Trophoblast cell (in vitro differentiated cells and primary cell): ENCODE measurements at regions not wholly inside any gene's neighbourhood (a gene's known extent, or its start where the extent isn't known, plus 50 kb on each side); places are given as distances from the start of the nearest gene placed in this dataset.
"Not testable (repeated sequence)": the region's sequence is repeated elsewhere in the genome, so short reads cannot be mapped to it uniquely, and the experiment has no call there.

ENCODE experiments used
- DNase-seq, 2 donors: peaks; one replicate each; pipeline ENCODE4 v3.0.0-alpha.2; 2016
- H2AFZ ChIP-seq: 2 replicates; pipeline ENCODE4 v1.6.1; 2013; ENCODE audit warnings: low read length, moderate library complexity, mild to moderate bottlenecking; ENCODE audit not compliant: insufficient read depth, poor library complexity
- H2AK5ac ChIP-seq: 2 replicates; pipeline ENCODE4 v1.6.1; 2013; ENCODE audit warnings: mild to moderate bottlenecking, low read length
- H2BK120ac ChIP-seq: 2 replicates; pipeline ENCODE4 v1.6.1; 2013; ENCODE audit warnings: low read length, mild to moderate bottlenecking, moderate library complexity; ENCODE audit not compliant: insufficient read depth, poor library complexity
- H2BK12ac ChIP-seq: 2 replicates; pipeline ENCODE4 v1.6.1; 2013; ENCODE audit warnings: mild to moderate bottlenecking, low read length, moderate library complexity
- H2BK5ac ChIP-seq: 2 replicates; pipeline ENCODE4 v1.6.1; 2013; ENCODE audit warnings: low read length, low read depth, moderate library complexity, mild to moderate bottlenecking; ENCODE audit not compliant: poor library complexity
- H3K14ac ChIP-seq: 2 replicates; pipeline ENCODE4 v1.6.1; 2013; ENCODE audit warnings: mild to moderate bottlenecking, low read length
- H3K18ac ChIP-seq: 2 replicates; pipeline ENCODE4 v1.6.1; 2013; ENCODE audit warnings: mild to moderate bottlenecking, low read length
- H3K23ac ChIP-seq: 2 replicates; pipeline ENCODE4 v1.6.1; 2013; ENCODE audit warnings: low read length
- H3K27ac ChIP-seq: 2 replicates; pipeline ENCODE4 v1.5.1; 2013; ENCODE audit warnings: low read depth, mild to moderate bottlenecking, inconsistent platforms, low read length, moderate library complexity
- H3K27me3 ChIP-seq: 2 replicates; pipeline ENCODE4 v1.6.1; 2013; ENCODE audit warnings: inconsistent platforms, mild to moderate bottlenecking, low read length, moderate library complexity; ENCODE audit not compliant: insufficient read depth
- H3K36me3 ChIP-seq, 2 experiments: 1 replicate in 1 of 2; 2 replicates in 1 of 2; pipeline ENCODE4 v1.6.1; 2013; ENCODE audit warnings: low read length in 2 of 2, mild to moderate bottlenecking in 2 of 2, moderate library complexity in 1 of 2; ENCODE audit not compliant: insufficient read depth in 2 of 2, control insufficient read depth in 1 of 2
- H3K4ac ChIP-seq: 2 replicates; pipeline ENCODE4 v1.6.1; 2013; ENCODE audit warnings: low read depth, mild to moderate bottlenecking, low read length, moderate library complexity
- H3K4me1 ChIP-seq, 2 experiments: 1 replicate in 1 of 2; 2 replicates in 1 of 2; pipeline ENCODE4 v1.6.1; 2013; ENCODE audit warnings: low read length in 2 of 2, mild to moderate bottlenecking in 2 of 2, moderate library complexity in 1 of 2; ENCODE audit not compliant: insufficient read depth in 2 of 2, control insufficient read depth in 1 of 2
- H3K4me2 ChIP-seq: 2 replicates; pipeline ENCODE4 v1.6.1; 2013; ENCODE audit warnings: inconsistent platforms, mild to moderate bottlenecking, low read length, moderate library complexity
- H3K4me3 ChIP-seq: 2 replicates; pipeline ENCODE4 v1.5.1; 2013; ENCODE audit warnings: mild to moderate bottlenecking, low read depth, low read length, inconsistent platforms
- H3K79me1 ChIP-seq: one replicate; pipeline ENCODE4 v1.6.1; 2013; ENCODE audit warnings: low read length
- H3K79me2 ChIP-seq: 2 replicates; pipeline ENCODE4 v1.6.1; 2013; ENCODE audit warnings: low read length, mild to moderate bottlenecking; ENCODE audit not compliant: control insufficient read depth, insufficient read depth, poor library complexity
- H3K9ac ChIP-seq: 2 replicates; pipeline ENCODE4 v1.6.1; 2013; ENCODE audit warnings: mild to moderate bottlenecking, low read length
- H3K9me3 ChIP-seq: 2 replicates; pipeline ENCODE4 v1.6.1; 2013; ENCODE audit warnings: low read depth, mild to moderate bottlenecking, control low read depth, inconsistent platforms, low read length; ENCODE audit not compliant: insufficient read depth
- H4K12ac ChIP-seq: 2 replicates; pipeline ENCODE4 v1.6.1; 2013; ENCODE audit warnings: low read depth, mild to moderate bottlenecking, low read length, moderate library complexity
- H4K8ac ChIP-seq: 2 replicates; pipeline ENCODE4 v1.6.1; 2013; ENCODE audit warnings: low read depth, mild to moderate bottlenecking, low read length, moderate library complexity
- H4K91ac ChIP-seq: one replicate; pipeline ENCODE4 v1.6.1; 2013; ENCODE audit warnings: low read depth, mild to moderate bottlenecking, low read length, moderate library complexity
- WGBS: extraction: QIAGEN DNeasy Blood & Tissue Kit; methylation state at CpG from one replicate; pipeline ENCODE4 v1.1.7; 2013; ENCODE audit warnings: missing lambda C conversion rate; ENCODE audit not compliant: insufficient read length, insufficient coverage; ENCODE audit errors: extremely low coverage; 5-methylcytosine and 5-hydroxymethylcytosine counted together

GRCh38 chr9:84072621-84073180 lies 92.1 kb downstream of the RMI1 start:
- no peak overlapping the region for H2AK5ac ChIP-seq
- H3K9ac ChIP-seq: no peak overlapping the region
- H4K8ac ChIP-seq: no peak overlapping the region
- no peak overlapping the region for H3K23ac ChIP-seq
- peaks cover 2% of the 10 kb centered on the region for H3K9me3 ChIP-seq
- no peak overlapping the region for H2BK12ac ChIP-seq
- no peak overlapping the region for H3K4me2 ChIP-seq
- no peak overlapping the region for H4K12ac ChIP-seq
- H3K27me3 ChIP-seq: no peaks in the 10 kb centered on the region
- H3K79me1 ChIP-seq: no peaks in the 10 kb centered on the region
- H3K79me2 ChIP-seq: no peaks in the 10 kb centered on the region
- H2BK120ac ChIP-seq: no peak overlapping the region
- no peak for DNase-seq
- WGBS: no CpG with 5 or more reads among the region's 3 CpGs
- no peak overlapping the region for H3K4ac ChIP-seq
- no peaks in the 10 kb centered on the region for H3K36me3 ChIP-seq
- no peak overlapping the region for H3K18ac ChIP-seq
- no peak overlapping the region for H2AFZ ChIP-seq
- H3K14ac ChIP-seq: no peak overlapping the region
- H3K4me3 ChIP-seq: no peak overlapping the region
- H2BK5ac ChIP-seq: no peak overlapping the region
- no peaks in the 10 kb centered on the region for H3K4me1 ChIP-seq
- no peak overlapping the region for H3K27ac ChIP-seq
- H4K91ac ChIP-seq: no peak overlapping the region

GRCh38 chr9:84075004-84075403 lies 94.4 kb downstream of the RMI1 start:
- Histone ChIP-seq H3K9ac (no peak overlapping the region), H3K36me3 (no peaks in the 10 kb centered on the region), H3K9me3 (peaks cover 2% of the 10 kb centered on the region), H2BK120ac (no peak overlapping the region), H3K4me3 (no peak overlapping the region), H2AFZ (no peak overlapping the region), H3K27me3 (no peaks in the 10 kb centered on the region), H2BK5ac (no peak overlapping the region), H3K4ac (no peak overlapping the region), H3K79me2 (no peaks in the 10 kb centered on the region), H4K91ac (no peak overlapping the region), H3K4me1 (no peaks in the 10 kb centered on the region), H2AK5ac (no peak overlapping the region), H3K14ac (no peak overlapping the region), H4K8ac (no peak overlapping the region), H3K23ac (no peak overlapping the region), H2BK12ac (no peak overlapping the region), H3K4me2 (no peak overlapping the region), H3K79me1 (no peaks in the 10 kb centered on the region), H3K18ac (no peak overlapping the region), H3K27ac (no peak overlapping the region), H4K12ac (no peak overlapping the region)
- DNase-seq: no peak

DNA sequence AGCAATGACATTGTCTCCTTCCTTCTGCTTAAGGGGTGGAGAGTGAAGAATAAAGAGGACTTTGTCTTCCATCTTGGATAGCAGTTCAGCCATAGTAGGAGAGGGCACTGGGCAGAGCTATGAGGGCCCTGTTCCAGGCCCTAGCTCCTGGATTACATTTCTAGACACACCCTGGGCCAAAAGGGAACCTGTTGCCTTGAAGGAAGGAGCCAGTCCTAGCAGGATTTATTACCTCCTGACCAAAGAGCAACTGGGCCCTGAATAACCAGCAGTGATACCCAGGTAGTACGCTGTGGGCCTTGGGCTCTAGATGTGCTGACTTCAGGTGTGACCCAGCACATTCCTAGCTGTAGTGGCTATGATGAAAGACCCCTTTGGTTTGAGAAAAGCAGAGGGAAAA lies 95.8 kb downstream of the RMI1 start:
- H3K4me2 ChIP-seq: no peak overlapping the region
- H3K23ac ChIP-seq: no peak overlapping the region
- no peak overlapping the region for H3K4me3 ChIP-seq
- no peak overlapping the region for H3K9ac ChIP-seq
- no peak overlapping the region for H3K27ac ChIP-seq
- H3K4ac ChIP-seq: no peak overlapping the region
- H4K91ac ChIP-seq: no peak overlapping the region
- H3K79me2 ChIP-seq: no peaks in the 10 kb centered on the region
- H4K12ac ChIP-seq: no peak overlapping the region
- H3K27me3 ChIP-seq: no peaks in the 10 kb centered on the region
- H2BK12ac ChIP-seq: no peak overlapping the region
- H4K8ac ChIP-seq: no peak overlapping the region
- H3K9me3 ChIP-seq: peaks cover 2% of the 10 kb centered on the region
- H3K18ac ChIP-seq: no peak overlapping the region
- no peak overlapping the region for H2BK5ac ChIP-seq
- no peaks in the 10 kb centered on the region for H3K79me1 ChIP-seq
- H2AFZ ChIP-seq: no peak overlapping the region
- no peaks in the 10 kb centered on the region for H3K4me1 ChIP-seq
- H2AK5ac ChIP-seq: no peak overlapping the region
- WGBS: no CpG with 5 or more reads among the region's 1 CpG
- H2BK120ac ChIP-seq: no peak overlapping the region
- no peaks in the 10 kb centered on the region for H3K36me3 ChIP-seq
- no peak overlapping the region for H3K14ac ChIP-seq
- DNase-seq: no peak

DNA sequence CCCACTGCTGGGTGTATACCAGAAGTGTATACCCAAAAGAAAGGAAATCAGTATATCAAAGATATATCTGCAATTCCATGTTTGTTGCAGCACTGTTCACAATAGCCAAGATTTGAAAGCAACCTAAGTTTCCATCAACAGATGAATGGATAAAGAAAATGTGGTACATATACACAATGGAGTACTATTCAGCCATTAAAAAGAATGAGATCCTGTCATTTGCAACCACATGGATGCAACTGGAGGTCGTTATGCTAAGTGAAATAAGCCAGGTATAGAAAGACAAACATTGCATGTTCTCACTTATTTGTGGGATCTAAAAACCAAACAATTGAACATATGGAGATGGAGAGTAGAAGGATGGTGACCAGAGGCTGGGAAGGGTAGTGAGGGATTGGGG lies 97.2 kb downstream of the RMI1 start:
- H3K14ac ChIP-seq, H4K91ac ChIP-seq, H2AK5ac ChIP-seq, H3K23ac ChIP-seq, H2BK5ac ChIP-seq, H2AFZ ChIP-seq, H2BK120ac ChIP-seq, H3K27ac ChIP-seq, H4K8ac ChIP-seq, H3K36me3 ChIP-seq, H3K4me1 ChIP-seq, H3K4me3 ChIP-seq, H3K79me2 ChIP-seq, DNase-seq, H3K79me1 ChIP-seq, H3K27me3 ChIP-seq, H3K4me2 ChIP-seq, H2BK12ac ChIP-seq, H3K18ac ChIP-seq, H3K9ac ChIP-seq, H3K4ac ChIP-seq, H4K12ac ChIP-seq, H3K9me3 ChIP-seq: not testable (repeated sequence)
- no CpG with 5 or more reads among the region's 1 CpG for WGBS
